Stomach smooth muscle (tissue), 2 donors: ENCODE measurements at regions not wholly inside any gene's neighbourhood (a gene's known extent, or its start where the extent isn't known, plus 50 kb on each side); places are given as distances from the start of the nearest gene placed in this dataset.

Experiments used
- H3K27ac ChIP-seq: one replicate; pipeline ENCODE4 v1.7.0; 2013; ENCODE audit warnings: mild to moderate bottlenecking, low read length, inconsistent platforms
- H3K27me3 ChIP-seq, 2 donors: one replicate each; pipeline ENCODE4 v1.7.0; 2013; ENCODE audit warnings: low read length in 2 of 2; ENCODE audit not compliant: insufficient read depth in 2 of 2, control insufficient read depth in 1 of 2
- H3K36me3 ChIP-seq, 2 donors: one replicate each; pipeline ENCODE4 v1.7.0; 2013; ENCODE audit warnings: low read length in 2 of 2; ENCODE audit not compliant: control insufficient read depth in 2 of 2, insufficient read depth in 2 of 2
- H3K4me1 ChIP-seq: one replicate; pipeline ENCODE4 v1.7.0; 2013; ENCODE audit warnings: low read length; ENCODE audit not compliant: control insufficient read depth, insufficient read depth
- H3K4me3 ChIP-seq, 2 donors: one replicate each; pipeline ENCODE4 v1.7.0; 2013; ENCODE audit warnings: low read length in 2 of 2
- H3K9ac ChIP-seq, 2 donors: one replicate each; pipeline ENCODE4 v1.7.0; 2013; ENCODE audit warnings: low read length in 2 of 2, mild to moderate bottlenecking in 1 of 2
- H3K9me3 ChIP-seq, 2 donors: one replicate each; pipeline ENCODE4 v1.7.0; 2013; ENCODE audit warnings: low read length in 2 of 2; ENCODE audit not compliant: control insufficient read depth in 2 of 2
- donor health status: healthy.
- donor health status: Pancreatic carcinoma.

DNA sequence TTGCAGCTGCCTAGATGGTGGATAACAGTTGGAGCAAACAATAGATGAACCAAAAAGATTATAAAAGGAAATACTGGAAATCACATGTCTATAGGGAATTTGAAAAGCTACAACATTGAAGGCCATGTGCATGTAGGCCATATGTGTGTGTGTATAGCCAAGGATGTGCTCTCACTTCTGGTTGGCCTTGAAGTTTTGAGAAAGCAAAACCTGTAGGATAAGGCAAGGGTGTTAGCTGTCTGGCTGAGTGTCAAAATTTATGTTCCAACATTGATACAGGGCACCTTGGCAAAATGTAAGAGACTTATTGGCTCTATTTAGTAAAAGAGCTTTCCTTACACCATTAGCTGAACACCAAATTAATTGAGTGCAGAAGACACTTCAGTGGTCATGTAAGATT, 1723.6 kb upstream of the PCDH20 start:
- Histone ChIP-seq H3K27me3 (no peaks in the 10 kb centered on the region), H3K9me3 (no peaks in the 10 kb centered on the region), H3K4me1 (no peaks in the 10 kb centered on the region), H3K36me3 (no peaks in the 10 kb centered on the region), H3K27ac (no peak overlapping the region), H3K9ac (no peak overlapping the region), H3K4me3 (no peak overlapping the region)

- H3K4me1 ChIP-seq: no peaks in the 10 kb centered on the region
- no peak overlapping the region for H3K27ac ChIP-seq
- no peak overlapping the region for H3K9ac ChIP-seq
- no peaks in the 10 kb centered on the region for H3K27me3 ChIP-seq
- H3K36me3 ChIP-seq: no peaks in the 10 kb centered on the region
- H3K9me3 ChIP-seq: no peaks in the 10 kb centered on the region
- H3K4me3 ChIP-seq: no peak overlapping the region
These were observed 1714.3 kb upstream of the PCDH20 start for GRCh38 chr13:63129995-63130394.

- H3K27me3 ChIP-seq: no peaks in the 10 kb centered on the region
- H3K9me3 ChIP-seq: no peaks in the 10 kb centered on the region
- H3K4me3 ChIP-seq: no peak overlapping the region
- H3K4me1 ChIP-seq: no peaks in the 10 kb centered on the region
- H3K36me3 ChIP-seq: no peaks in the 10 kb centered on the region
- no peak overlapping the region for H3K27ac ChIP-seq
- no peak overlapping the region for H3K9ac ChIP-seq
These were observed 1713.1 kb upstream of the PCDH20 start for GRCh38 chr13:63128716-63129115.

GRCh38 chr13:63124863-63125262, 1709.2 kb upstream of the PCDH20 start:
- no peak overlapping the region for H3K4me3 ChIP-seq

GRCh38 chr13:63120883-63121282, 1705.2 kb upstream of the PCDH20 start:
- no peak overlapping the region for H3K27ac ChIP-seq
- H3K36me3 ChIP-seq: no peaks in the 10 kb centered on the region
- H3K9ac ChIP-seq: no peak overlapping the region
- H3K4me3 ChIP-seq: no peak overlapping the region
- no peaks in the 10 kb centered on the region for H3K9me3 ChIP-seq
- H3K27me3 ChIP-seq: no peaks in the 10 kb centered on the region
- no peaks in the 10 kb centered on the region for H3K4me1 ChIP-seq

More at GRCh38 chr13:63124863-63125262, 1709.2 kb upstream of the PCDH20 start:
- no peaks in the 10 kb centered on the region for H3K9me3 ChIP-seq
- H3K9ac ChIP-seq: no peak overlapping the region
- no peaks in the 10 kb centered on the region for H3K36me3 ChIP-seq
- no peaks in the 10 kb centered on the region for H3K4me1 ChIP-seq
- H3K27me3 ChIP-seq: no peaks in the 10 kb centered on the region
- H3K27ac ChIP-seq: no peak overlapping the region

GRCh38 chr13:63117710-63118109, 1702.1 kb upstream of the PCDH20 start:
- Histone ChIP-seq H3K27ac (no peak overlapping the region), H3K27me3 (no peaks in the 10 kb centered on the region), H3K9ac (no peak overlapping the region), H3K9me3 (no peaks in the 10 kb centered on the region), H3K4me3 (no peak overlapping the region), H3K4me1 (no peaks in the 10 kb centered on the region), H3K36me3 (no peaks in the 10 kb centered on the region)

DNA sequence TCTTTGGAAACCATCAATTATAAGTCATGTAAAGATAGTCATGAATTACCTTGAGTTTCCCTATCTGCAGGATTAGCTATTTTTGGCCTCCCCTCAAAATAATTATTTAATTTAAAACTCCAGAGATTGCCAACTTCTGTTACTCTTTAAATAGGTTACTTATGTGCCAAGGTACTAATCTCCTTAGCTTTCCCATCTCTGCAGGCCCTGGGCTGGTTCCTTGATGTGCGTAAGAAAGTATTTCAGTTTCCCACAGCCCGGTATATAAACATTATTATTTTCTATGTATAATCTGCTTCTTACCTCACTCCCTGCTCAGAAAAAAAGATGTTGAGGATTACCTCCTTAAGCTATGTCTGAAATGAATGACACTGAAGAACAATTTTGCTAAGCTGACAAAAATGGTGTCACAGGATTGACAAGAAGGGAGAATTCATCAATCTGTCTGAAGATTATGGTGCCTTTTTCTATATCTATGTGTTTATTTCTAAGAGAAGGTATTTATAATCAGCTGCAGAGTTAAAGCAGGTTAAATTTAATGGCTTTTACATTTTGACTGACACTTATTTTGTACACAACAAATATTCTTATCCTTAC, 1697.2 kb upstream of the PCDH20 start:
- Histone ChIP-seq H3K9ac (no peak overlapping the region), H3K27ac (no peak overlapping the region), H3K4me1 (no peaks in the 10 kb centered on the region), H3K27me3 (no peaks in the 10 kb centered on the region), H3K9me3 (no peaks in the 10 kb centered on the region), H3K36me3 (no peaks in the 10 kb centered on the region), H3K4me3 (no peak overlapping the region)

GRCh38 chr13:63110466-63110865, 1694.8 kb upstream of the PCDH20 start:
- Histone ChIP-seq H3K4me3 (no peak overlapping the region), H3K27me3 (no peaks in the 10 kb centered on the region), H3K27ac (no peak overlapping the region), H3K9ac (no peak overlapping the region), H3K4me1 (no peaks in the 10 kb centered on the region), H3K9me3 (no peaks in the 10 kb centered on the region), H3K36me3 (no peaks in the 10 kb centered on the region)

DNA sequence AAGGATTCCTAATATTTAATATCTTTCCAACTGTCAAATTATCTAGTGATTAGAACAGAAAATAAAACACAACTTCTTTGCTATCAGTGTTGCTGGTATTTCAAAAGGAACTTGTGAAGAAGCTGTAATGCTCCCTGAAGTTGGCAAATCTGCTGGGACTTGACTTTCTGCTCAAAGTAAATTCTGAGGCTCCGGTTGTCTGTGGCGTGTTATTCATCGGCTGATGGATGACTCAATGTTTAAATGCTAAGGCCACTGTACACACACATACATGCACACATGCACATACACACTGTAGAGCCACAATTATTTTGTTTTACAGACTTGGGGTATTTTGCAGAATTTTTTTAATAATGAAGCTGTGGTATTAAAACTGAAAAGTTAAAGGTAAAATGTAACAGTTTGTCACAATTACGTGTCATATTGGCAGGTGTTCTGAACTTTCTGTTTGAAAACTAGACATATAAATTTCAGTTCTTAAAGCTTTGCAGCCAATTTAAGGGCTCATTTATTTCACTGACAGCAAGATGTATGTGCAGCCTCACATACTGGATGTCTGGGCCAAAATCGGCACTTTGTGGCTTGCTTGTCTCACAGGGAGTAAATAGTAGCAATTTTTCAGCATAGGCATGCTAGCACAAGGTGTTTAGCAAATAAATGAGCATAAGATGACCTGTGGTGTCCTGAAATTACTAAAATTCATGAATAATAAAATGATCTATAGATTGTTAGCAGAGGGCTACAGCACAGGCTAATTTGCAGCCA, 1691.7 kb upstream of the PCDH20 start:
- Histone ChIP-seq H3K4me3 (no peak overlapping the region), H3K27me3 (no peaks in the 10 kb centered on the region), H3K9ac (no peak overlapping the region), H3K36me3 (no peaks in the 10 kb centered on the region), H3K9me3 (no peaks in the 10 kb centered on the region), H3K4me1 (no peaks in the 10 kb centered on the region), H3K27ac (no peak overlapping the region)

DNA sequence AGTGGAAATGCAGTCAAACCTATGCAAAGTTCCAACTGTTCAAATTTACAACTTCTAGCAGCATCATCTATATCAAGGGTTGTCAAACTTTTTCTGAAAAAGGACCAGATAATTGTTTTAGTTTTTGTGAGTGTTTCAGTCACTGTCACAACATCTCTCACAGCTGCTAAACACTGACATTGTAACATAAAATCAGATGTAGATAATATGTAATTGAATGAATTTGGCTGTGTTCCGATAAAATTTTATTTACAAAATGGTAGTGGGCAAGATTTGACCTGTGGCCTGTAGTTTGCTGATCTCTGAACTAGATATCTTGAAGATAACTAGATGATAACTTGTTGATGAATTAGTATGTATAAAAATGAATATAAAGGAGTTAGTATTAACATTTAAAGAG, 1679.1 kb upstream of the PCDH20 start:
- Histone ChIP-seq H3K4me3 (no peak overlapping the region), H3K9me3 (no peaks in the 10 kb centered on the region), H3K36me3 (no peaks in the 10 kb centered on the region), H3K27ac (no peak overlapping the region), H3K9ac (no peak overlapping the region), H3K4me1 (no peaks in the 10 kb centered on the region), H3K27me3 (no peaks in the 10 kb centered on the region)

GRCh38 chr13:63093907-63094469, 1678.3 kb upstream of the PCDH20 start:
- Histone ChIP-seq H3K4me3 (no peak overlapping the region), H3K27ac (no peak overlapping the region), H3K9me3 (no peaks in the 10 kb centered on the region), H3K9ac (no peak overlapping the region), H3K36me3 (no peaks in the 10 kb centered on the region), H3K27me3 (no peaks in the 10 kb centered on the region), H3K4me1 (no peaks in the 10 kb centered on the region)
